ENCODE measurements at regions not wholly inside any gene's neighbourhood (a gene's known extent, or its start where the extent isn't known, plus 50 kb on each side); places are given as distances from the start of the nearest gene placed in this dataset.

- no peak overlapping the region for H2AK5ac ChIP-seq (ENCODE audit: low read depth, low read length)
- no peak overlapping the region for H3K4me2 ChIP-seq (ENCODE audit: insufficient read depth in 1 of 2, low read depth in 2 of 2, low read length in 2 of 2)
- no peaks in the 10 kb centered on the region for H3K36me3 ChIP-seq (ENCODE audit: control insufficient read depth in 2 of 4, insufficient read depth in 4 of 4, low read length in 3 of 4)
- peaks cover 0 to 2% of the 10 kb centered on the region in 2 experiments for H4K20me1 ChIP-seq (replicated peaks in 1 of 2; ENCODE audit: control insufficient read depth in 1 of 2, insufficient read depth in 2 of 2, low read length in 2 of 2)
- no peak overlapping the region for H2BK5ac ChIP-seq (ENCODE audit: low read depth, low read length)
- H2BK12ac ChIP-seq (ENCODE audit: low read depth, low read length) = no peak overlapping the region
- no peak overlapping the region for H2BK15ac ChIP-seq (ENCODE audit: low read length)
- DNase-seq (ENCODE audit: low read depth in 1 of 2, low spot score in 2 of 2) (no peak), FAIRE-seq (no peak)
- no peak overlapping the region for H2AFZ ChIP-seq (ENCODE audit: low read length)
- no peak overlapping the region for H4K91ac ChIP-seq (replicated peaks; ENCODE audit: insufficient read length, low read length)
- H3K56ac ChIP-seq (replicated peaks; ENCODE audit: insufficient read length, low read depth, low read length) = no peak overlapping the region
- no peak overlapping the region for H3K4ac ChIP-seq (replicated peaks; ENCODE audit: insufficient read length, low read depth, low read length)
- ChIA-PET CTCF (ENCODE audit: partially characterized antibody) (interaction anchor here (1.6 kb wide), 1 partner anchor 18 kb away, joined by 3 read pairs; no protein-coding TSS in a partner anchor), POLR2A (ENCODE audit: partially characterized antibody) (no interaction called here)
- 80% methylated on average over 5 of the region's 5 CpGs; no CpG with 5 or more reads in 1 of the 2 experiments for WGBS, 2 experiments (ENCODE audit: extremely low coverage in 1 of 2, insufficient coverage in 1 of 2, insufficient read length in 1 of 2, insufficient replicate concordance in 2 of 2, low coverage in 1 of 2, low lambda C conversion rate in 2 of 2, missing lambda C conversion rate in 1 of 2)
- peaks cover 0 to 11% (median 3%) of the 10 kb centered on the region in 4 experiments; a peak in 4 of 7 replicates for H3K4me1 ChIP-seq (replicated peaks in 1 of 4; ENCODE audit: control insufficient read depth in 3 of 4, insufficient read depth in 4 of 4, low read length in 3 of 4)
- H3K27me3 ChIP-seq (replicated peaks in 1 of 4; ENCODE audit: control insufficient read depth in 3 of 4, extremely low read depth in 1 of 4, insufficient read depth in 3 of 4, low read length in 3 of 4) = no peaks in the 10 kb centered on the region
- no peak overlapping the region for H4K5ac ChIP-seq (ENCODE audit: insufficient read length, low read depth, low read length)
- H3K23me2 ChIP-seq (ENCODE audit: low read depth, low read length) = no peaks in the 10 kb centered on the region
- H2BK20ac ChIP-seq (ENCODE audit: low read length) = no peak overlapping the region
- no peak overlapping the region for H3K4me3 ChIP-seq (ENCODE audit: extremely low read depth in 1 of 4, insufficient read depth in 2 of 4, low read depth in 3 of 4, low read length in 4 of 4)
- H3K79me2 ChIP-seq (ENCODE audit: control insufficient read depth in 1 of 2, insufficient read depth in 2 of 2, low read length in 2 of 2) = no peaks in the 10 kb centered on the region
- no peaks in the 10 kb centered on the region for H3K9me3 ChIP-seq (ENCODE audit: insufficient read depth in 2 of 2, low read depth in 1 of 2, low read length in 1 of 2)
- no peak overlapping the region for H3K23ac ChIP-seq (ENCODE audit: insufficient read length)
- no peak overlapping the region for H3K27ac ChIP-seq (ENCODE audit: low read depth, low read length)
- H2BK120ac ChIP-seq (replicated peaks; ENCODE audit: low read depth, low read length) = no peak overlapping the region
- no peak overlapping the region for H3K9ac ChIP-seq (replicated peaks in 1 of 4; ENCODE audit: extremely low read depth in 1 of 4, low read depth in 3 of 4, low read length in 3 of 4)
- H3K18ac ChIP-seq (ENCODE audit: extremely low read depth, low read length) = no peak overlapping the region
- no peak overlapping the region for H3K14ac ChIP-seq (ENCODE audit: insufficient read length)
- no peak overlapping the region for H4K8ac ChIP-seq (ENCODE audit: extremely low read depth, insufficient read depth, low read length)
- H3K79me1 ChIP-seq (ENCODE audit: low read depth, low read length) = no peaks in the 10 kb centered on the region
- no peak for TF ChIP-seq RBBP5 (IDR thresholded peaks at IDR 0.05; ENCODE audit: borderline replicate concordance, low read depth, low read length)
- TF ChIP-seq FOSL1 (IDR thresholded peaks at IDR 0.05; ENCODE audit: insufficient read depth, low read depth, low read length) = no peak
- TF ChIP-seq SP1 (IDR thresholded peaks at IDR 0.05; ENCODE audit: low read depth, low read length) = no peak
- no peak for TF ChIP-seq CREB1 (IDR thresholded peaks at IDR 0.05)
- no peak for TF ChIP-seq GABPA (IDR thresholded peaks at IDR 0.05; ENCODE audit: borderline replicate concordance, insufficient read depth, low read length)
- no peak for TF ChIP-seq TEAD4 (IDR thresholded peaks at IDR 0.05; ENCODE audit: low read depth, low read length)
- no peak for TF ChIP-seq TAF1 (IDR thresholded peaks at IDR 0.05; ENCODE audit: low read depth, low read length)
- TF ChIP-seq YY1 (IDR thresholded peaks at IDR 0.05; ENCODE audit: low read depth, low read length) = no peak
- TF ChIP-seq HDAC2 (IDR thresholded peaks at IDR 0.05; ENCODE audit: borderline replicate concordance in 1 of 2, low read depth in 2 of 2, low read length in 2 of 2) = no peak
- TF ChIP-seq EGR1 (IDR thresholded peaks at IDR 0.05; ENCODE audit: borderline replicate concordance, low read depth, low read length) = no peak
- no peak for TF ChIP-seq TAF7 (optimal IDR thresholded peaks at IDR 0.05; ENCODE audit: borderline replicate concordance, low read depth, low read length)
- TF ChIP-seq SIN3A (conservative IDR thresholded peaks at IDR 0.05 in 1 of 2, IDR thresholded peaks at IDR 0.05 in 1 of 2; ENCODE audit: low read depth in 1 of 2, low read length in 2 of 2) = no peak
- no peak for TF ChIP-seq SIRT6 (IDR thresholded peaks at IDR 0.05; ENCODE audit: low read length)
- no peak for TF ChIP-seq CEBPB (IDR thresholded peaks at IDR 0.05; ENCODE audit: low read depth, low read length)
- TF ChIP-seq USF2 (IDR thresholded peaks at IDR 0.05; ENCODE audit: low read length) = no peak
Measured at GRCh38 chr20:57891014-57891413, 181.2 kb upstream of the PMEPA1 start.

All from H1 (cell line).